ENCODE measurements at regions not wholly inside any gene's neighbourhood (a gene's known extent, or its start where the extent isn't known, plus 50 kb on each side); places are given as distances from the start of the nearest gene placed in this dataset.

DNA sequence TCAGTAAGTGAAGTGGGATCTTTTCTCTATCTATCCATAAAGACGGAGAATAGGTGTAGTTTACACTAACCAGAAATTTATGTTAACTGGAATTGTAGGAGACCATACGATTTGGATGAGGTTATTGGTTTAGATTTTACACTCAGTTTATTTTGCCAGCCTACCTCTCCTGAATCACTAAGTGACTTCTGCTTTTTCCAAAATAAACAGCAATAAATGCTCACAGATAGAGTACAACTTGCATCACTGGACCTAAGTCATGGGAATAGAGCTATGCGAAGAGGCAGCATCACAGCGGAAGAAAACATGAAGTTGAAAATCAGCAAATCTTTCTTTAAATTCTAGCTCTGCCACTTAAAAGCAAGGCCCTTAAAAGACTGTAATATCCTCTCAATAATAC, 781.0 kb downstream of the LIG4 start:
- TF ChIP-seq ZFP30 (CRISPR knock-in tag; IDR thresholded peaks at IDR 0.05) (no peak), ISL1 (CRISPR knock-in tag; IDR thresholded peaks at IDR 0.05) (no peak), ARNTL (CRISPR knock-in tag; IDR thresholded peaks at IDR 0.05; ENCODE audit: borderline replicate concordance, low read depth) (no peak), TCF4 (CRISPR knock-in tag; IDR thresholded peaks at IDR 0.05; ENCODE audit: borderline replicate concordance) (no peak), ZNF70 (CRISPR knock-in tag; IDR thresholded peaks at IDR 0.05) (no peak), GLIS3 (CRISPR knock-in tag; IDR thresholded peaks at IDR 0.05) (no peak), RARB (CRISPR knock-in tag; IDR thresholded peaks at IDR 0.05) (no peak), OSR1 (CRISPR knock-in tag; IDR thresholded peaks at IDR 0.05) (no peak), ZFP3 (CRISPR knock-in tag; IDR thresholded peaks at IDR 0.05) (no peak), CSDC2 (CRISPR knock-in tag; IDR thresholded peaks at IDR 0.05) (no peak)
- TF ChIP-seq, protein P1, sequence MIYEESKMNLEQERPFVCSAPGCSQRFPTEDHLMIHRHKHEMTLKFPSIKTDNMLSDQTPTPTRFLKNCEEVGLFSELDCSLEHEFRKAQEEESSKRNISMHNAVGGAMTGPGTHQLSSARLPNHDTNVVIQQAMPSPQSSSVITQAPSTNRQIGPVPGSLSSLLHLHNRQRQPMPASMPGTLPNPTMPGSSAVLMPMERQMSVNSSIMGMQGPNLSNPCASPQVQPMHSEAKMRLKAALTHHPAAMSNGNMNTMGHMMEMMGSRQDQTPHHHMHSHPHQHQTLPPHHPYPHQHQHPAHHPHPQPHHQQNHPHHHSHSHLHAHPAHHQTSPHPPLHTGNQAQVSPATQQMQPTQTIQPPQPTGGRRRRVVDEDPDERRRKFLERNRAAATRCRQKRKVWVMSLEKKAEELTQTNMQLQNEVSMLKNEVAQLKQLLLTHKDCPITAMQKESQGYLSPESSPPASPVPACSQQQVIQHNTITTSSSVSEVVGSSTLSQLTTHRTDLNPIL (CRISPR knock-in tag; IDR thresholded peaks at IDR 0.05; ENCODE audit: low read depth): no peak
- TF ChIP-seq, protein P2, sequence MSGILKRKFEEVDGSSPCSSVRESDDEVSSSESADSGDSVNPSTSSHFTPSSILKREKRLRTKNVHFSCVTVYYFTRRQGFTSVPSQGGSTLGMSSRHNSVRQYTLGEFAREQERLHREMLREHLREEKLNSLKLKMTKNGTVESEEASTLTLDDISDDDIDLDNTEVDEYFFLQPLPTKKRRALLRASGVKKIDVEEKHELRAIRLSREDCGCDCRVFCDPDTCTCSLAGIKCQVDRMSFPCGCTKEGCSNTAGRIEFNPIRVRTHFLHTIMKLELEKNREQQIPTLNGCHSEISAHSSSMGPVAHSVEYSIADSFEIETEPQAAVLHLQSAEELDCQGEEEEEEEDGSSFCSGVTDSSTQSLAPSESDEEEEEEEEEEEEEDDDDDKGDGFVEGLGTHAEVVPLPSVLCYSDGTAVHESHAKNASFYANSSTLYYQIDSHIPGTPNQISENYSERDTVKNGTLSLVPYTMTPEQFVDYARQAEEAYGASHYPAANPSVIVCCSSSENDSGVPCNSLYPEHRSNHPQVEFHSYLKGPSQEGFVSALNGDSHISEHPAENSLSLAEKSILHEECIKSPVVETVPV (CRISPR knock-in tag; IDR thresholded peaks at IDR 0.05): no peak
- TF ChIP-seq, protein P3, sequence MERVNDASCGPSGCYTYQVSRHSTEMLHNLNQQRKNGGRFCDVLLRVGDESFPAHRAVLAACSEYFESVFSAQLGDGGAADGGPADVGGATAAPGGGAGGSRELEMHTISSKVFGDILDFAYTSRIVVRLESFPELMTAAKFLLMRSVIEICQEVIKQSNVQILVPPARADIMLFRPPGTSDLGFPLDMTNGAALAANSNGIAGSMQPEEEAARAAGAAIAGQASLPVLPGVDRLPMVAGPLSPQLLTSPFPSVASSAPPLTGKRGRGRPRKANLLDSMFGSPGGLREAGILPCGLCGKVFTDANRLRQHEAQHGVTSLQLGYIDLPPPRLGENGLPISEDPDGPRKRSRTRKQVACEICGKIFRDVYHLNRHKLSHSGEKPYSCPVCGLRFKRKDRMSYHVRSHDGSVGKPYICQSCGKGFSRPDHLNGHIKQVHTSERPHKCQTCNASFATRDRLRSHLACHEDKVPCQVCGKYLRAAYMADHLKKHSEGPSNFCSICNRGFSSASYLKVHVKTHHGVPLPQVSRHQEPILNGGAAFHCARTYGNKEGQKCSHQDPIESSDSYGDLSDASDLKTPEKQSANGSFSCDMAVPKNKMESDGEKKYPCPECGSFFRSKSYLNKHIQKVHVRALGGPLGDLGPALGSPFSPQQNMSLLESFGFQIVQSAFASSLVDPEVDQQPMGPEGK (CRISPR knock-in tag; IDR thresholded peaks at IDR 0.05; ENCODE audit: borderline replicate concordance): no peak
